HPDE6-E6E7 (cell line): ENCODE measurements at regions not wholly inside any gene's neighbourhood (a gene's known extent, or its start where the extent isn't known, plus 50 kb on each side); places are given as distances from the start of the nearest gene placed in this dataset.
"Not testable (repeated sequence)": the region's sequence is repeated elsewhere in the genome, so short reads cannot be mapped to it uniquely, and the experiment has no call there.

ENCODE experiments used
- DNase-seq: peaks from one replicate; pipeline ENCODE4 v3.0.0; 2011; ENCODE audit warnings: missing footprints; ENCODE audit errors: extremely low spot score

- DNase-seq = peak; percentile 20
Measured at GRCh38 chr5:91848453-91848852, 465.3 kb upstream of the ARRDC3 start.

- DNase-seq = no peak
Measured at GRCh38 chr5:91841423-91841822, 458.3 kb upstream of the ARRDC3 start.

- no peak for DNase-seq
Measured at GRCh38 chr5:91840412-91840811, 457.3 kb upstream of the ARRDC3 start.

DNA sequence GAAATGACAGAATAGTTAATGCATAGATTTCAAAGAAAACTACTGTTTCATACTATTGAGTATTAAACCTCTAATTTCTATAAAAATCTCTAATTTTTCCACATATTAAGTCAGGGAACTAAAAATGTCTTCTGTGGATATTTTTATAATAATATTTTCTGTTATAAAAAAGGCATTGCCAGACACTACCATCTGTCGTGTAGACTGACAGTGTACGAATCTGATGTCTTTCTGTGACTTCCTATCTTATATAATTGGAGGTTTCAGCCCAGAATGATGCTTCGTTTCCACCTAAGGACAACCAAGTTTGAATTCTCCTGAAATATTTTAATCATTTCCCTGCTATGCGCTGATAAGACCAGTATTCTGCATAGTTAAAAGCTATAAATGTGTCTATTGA lies 456.6 kb upstream of the ARRDC3 start:
- DNase-seq = no peak

GRCh38 chr5:91839233-91839632 lies 456.1 kb upstream of the ARRDC3 start:
- DNase-seq = no peak

- DNase-seq = no peak
Measured at GRCh38 chr5:91830361-91830953, 447.3 kb upstream of the ARRDC3 start.

GRCh38 chr5:91825618-91826017 lies 442.5 kb upstream of the ARRDC3 start:
- DNase-seq = no peak

DNA sequence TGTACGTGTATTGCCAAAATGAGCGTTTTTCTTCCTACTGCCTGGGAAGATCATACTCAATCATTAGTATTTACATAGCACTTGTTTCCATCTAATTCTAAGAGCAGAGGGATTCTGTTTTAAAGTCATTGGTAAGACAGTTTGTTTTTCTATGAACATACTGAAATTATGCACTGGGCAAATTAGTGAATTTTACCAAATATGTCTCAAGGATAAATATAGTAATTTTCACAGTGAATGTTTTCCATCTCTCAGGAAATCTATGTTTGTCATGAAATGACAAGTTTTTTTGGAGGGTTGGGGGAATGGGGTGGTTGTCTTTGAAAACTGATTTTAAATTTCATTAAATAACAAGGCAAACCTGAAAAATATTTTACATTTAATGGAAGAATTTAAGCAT lies 441.3 kb upstream of the ARRDC3 start:
- no peak for DNase-seq

- DNase-seq = no peak
Measured at GRCh38 chr5:91820874-91821273, 437.8 kb upstream of the ARRDC3 start.

- no peak for DNase-seq
Measured at GRCh38 chr5:91816681-91817080, 433.6 kb upstream of the ARRDC3 start.

DNA sequence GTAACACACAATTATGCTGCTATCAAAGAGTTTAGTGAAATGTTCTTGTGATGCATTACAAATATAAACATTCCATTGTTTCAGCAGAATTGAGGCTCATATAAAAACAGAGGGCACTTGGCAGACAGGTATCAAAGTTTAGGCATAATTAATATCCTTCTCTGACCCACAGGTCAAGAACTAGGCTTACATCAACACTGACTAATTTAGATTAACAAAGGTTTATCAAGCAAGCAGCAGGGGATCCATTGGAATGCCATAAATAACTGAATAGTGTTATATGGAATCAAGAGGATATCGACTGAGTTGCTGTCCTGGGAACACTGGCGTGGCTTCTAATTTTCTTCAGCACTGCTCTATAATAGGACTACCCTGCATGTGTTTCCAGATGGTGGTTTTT lies 414.5 kb upstream of the ARRDC3 start:
- DNase-seq = no peak

DNA sequence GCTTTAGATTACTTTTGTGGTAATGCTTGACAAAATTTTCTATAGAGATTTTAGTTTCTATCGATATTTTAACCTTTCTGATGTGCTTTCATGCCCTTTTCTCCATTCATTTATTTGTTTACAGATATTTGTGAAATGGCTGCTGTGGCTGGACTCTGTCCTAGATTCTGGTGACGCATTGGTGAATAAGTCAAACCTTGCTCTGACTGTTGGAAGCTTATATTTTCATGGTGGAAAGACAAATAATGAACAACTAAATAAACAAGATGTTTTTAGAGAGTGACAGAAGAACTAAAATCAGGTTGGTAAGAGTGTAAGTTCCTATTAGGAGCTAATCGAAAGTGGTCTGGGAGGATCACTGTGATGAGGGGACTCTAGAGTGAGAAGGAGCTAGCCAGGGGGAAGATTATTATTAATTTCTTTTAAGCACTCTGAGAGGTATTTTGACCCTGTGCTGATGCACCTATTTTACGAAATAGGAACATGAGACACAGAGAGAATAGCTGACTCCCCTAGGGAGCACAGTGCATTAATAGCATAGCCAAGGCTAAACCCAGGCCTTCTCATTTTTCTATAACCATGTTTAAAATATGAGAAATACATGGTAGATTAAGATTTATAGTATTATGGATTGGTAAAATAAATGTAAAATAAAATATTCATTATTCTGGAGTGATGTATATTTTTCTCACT lies 411.9 kb upstream of the ARRDC3 start:
- no peak for DNase-seq

DNA sequence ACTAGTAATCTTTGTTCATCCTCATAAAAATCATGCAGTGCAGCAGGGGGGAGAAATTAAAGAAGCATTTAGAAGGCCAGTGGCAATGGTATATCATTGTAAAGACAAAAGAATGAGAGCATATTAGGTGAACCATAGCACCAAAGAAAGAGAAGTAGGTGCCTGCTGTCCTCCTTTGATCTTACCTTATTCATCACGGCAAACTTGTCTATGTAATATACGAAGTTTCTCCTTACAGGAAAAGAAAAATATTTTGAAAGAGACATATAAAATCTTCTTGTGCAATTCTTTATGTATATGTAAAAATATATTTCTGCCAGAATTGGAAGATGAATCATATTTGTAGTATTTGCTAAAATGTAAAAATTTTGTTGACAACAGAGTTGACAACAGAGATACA lies 411.3 kb upstream of the ARRDC3 start:
- DNase-seq = no peak

- peak; percentile 3 for DNase-seq
Measured at GRCh38 chr5:91787718-91788117, 404.6 kb upstream of the ARRDC3 start.

GRCh38 chr5:91777671-91778070 lies 394.6 kb upstream of the ARRDC3 start:
- DNase-seq = no peak

GRCh38 chr5:91776249-91776648 lies 393.1 kb upstream of the ARRDC3 start:
- no peak for DNase-seq

GRCh38 chr5:91770400-91770799 lies 387.3 kb upstream of the ARRDC3 start:
- DNase-seq = no peak

GRCh38 chr5:91757383-91757782 lies 374.3 kb upstream of the ARRDC3 start:
- not testable (repeated sequence) for DNase-seq

DNA sequence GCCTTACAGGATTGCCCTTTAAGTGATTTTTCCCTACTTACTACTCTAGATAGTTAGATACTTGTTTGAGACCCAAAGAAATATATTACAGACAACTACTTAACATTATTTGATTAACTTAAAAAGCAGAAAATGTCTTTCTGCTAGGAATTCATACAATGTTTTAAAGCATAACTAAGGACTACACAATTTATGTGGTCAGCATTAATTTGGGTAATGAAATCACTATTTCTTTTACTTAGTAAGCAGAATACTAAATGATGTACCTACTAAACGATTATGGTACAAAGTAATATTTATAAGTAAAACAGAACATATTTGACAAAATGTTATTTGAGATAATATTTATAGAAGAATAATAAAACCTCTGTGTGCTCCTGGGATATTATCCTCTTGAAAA lies 371.9 kb upstream of the ARRDC3 start:
- DNase-seq = no peak

- not testable (repeated sequence) for DNase-seq
Measured at GRCh38 chr5:91744470-91744869, 361.4 kb upstream of the ARRDC3 start.

DNA sequence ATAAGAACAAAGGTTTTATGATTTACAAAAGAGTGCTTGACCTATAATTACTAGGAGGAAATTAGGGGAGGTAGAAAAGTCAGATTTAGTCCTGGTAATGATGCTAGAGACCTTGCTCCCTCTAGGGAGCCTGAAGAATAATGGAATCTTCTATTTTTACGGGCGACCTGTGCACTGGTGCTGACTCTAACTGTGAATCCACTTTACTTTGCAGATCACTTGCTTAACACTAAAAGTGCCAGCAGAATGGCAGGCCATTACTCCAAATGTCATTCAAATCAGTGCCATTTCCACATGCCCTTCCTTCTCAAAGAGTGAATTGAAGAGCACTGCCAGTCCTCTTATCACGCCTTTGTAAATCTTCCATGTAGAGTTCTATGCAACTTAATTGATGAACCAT lies 359.4 kb upstream of the ARRDC3 start:
- no peak for DNase-seq

DNA sequence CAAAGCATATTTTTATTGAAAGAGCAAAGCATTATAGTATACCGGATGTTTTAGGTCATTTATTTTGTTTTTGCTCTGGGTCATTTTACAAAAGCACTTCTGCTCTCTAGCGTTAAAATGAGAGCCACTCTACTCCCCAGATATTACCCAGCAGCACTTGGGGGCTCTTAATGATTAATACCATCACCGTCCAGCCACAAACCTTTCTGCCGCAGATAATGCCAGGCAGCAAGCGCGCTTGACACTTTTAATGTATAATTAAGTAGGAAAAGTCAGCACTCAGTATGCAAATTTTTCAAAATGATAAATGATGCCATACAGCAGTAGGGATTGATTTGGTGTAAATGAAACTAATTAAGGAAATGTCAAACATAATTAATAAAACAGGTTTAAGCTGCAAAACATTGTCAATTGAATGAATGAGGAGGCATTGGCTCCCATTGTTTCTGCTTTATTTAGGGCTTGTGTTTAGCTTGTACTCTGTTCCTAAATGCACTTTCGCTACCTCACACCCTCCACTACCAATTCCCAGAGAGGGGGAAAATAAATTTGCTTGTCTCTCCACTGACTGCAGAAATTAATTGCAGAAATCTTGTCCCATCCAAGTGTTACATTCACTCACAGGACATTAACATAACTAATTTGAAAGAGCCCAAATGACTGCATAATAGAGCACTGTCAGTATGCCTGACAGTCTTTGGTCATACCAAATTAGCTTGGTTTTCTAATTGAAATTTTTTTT lies 358.8 kb upstream of the ARRDC3 start:
- no peak for DNase-seq

DNA sequence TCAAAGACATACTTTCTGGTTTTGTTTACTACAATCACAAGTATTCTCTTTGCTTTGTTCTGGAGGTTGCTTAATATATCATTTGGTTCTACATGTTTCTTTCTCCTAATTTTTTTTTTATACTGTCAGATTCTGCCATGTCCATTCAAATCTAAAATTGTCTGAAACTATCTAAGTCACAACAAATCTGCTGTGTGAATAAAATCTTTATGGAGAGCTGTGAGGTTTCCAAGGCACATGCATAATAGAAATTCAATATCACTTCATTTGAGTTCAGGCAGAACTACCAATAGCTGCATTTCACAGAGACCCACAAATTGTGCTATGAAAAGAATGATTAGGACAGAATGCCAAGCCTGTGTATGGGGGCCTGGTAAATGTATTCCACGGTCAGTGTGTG lies 346.9 kb upstream of the ARRDC3 start:
- no peak for DNase-seq
